ENCODE measurements at regions not wholly inside any gene's neighbourhood (a gene's known extent, or its start where the extent isn't known, plus 50 kb on each side); places are given as distances from the start of the nearest gene placed in this dataset.

- TF ChIP-seq POLR2A (IDR thresholded peaks at IDR 0.05) (no peak), CTCF (IDR thresholded peaks at IDR 0.05) (no peak), EP300 (IDR thresholded peaks at IDR 0.05) (no peak)
Observed at GRCh38 chr5:4990017-4990416, 150.1 kb upstream of the ADAMTS16 start.
